Ovary (tissue), 7 donors: ENCODE measurements at regions not wholly inside any gene's neighbourhood (a gene's known extent, or its start where the extent isn't known, plus 50 kb on each side); places are given as distances from the start of the nearest gene placed in this dataset.

Source experiments
- DNase-seq, 5 donors: peaks; one replicate each; pipeline ENCODE4 v3.0.0-alpha.2; 2019 to 2020
- H3K27ac ChIP-seq, 2 donors: fragments of 200-600 bp; one replicate each; pipeline versions ENCODE4 v1.5.1 to v1.8.0; 2019 to 2022
- H3K27me3 ChIP-seq: fragments of 200-600 bp; one replicate; pipeline ENCODE4 v1.8.0; 2022
- H3K36me3 ChIP-seq: fragments of 200-600 bp; sonication (generic); one replicate; pipeline ENCODE4 v1.5.1; 2019
- H3K4me1 ChIP-seq: one replicate; pipeline ENCODE4 v1.8.1; 2013; ENCODE audit warnings: mild to moderate bottlenecking, moderate library complexity; ENCODE audit not compliant: insufficient read depth
- H3K4me3 ChIP-seq: fragments of 200-600 bp; sonication (generic); one replicate; pipeline ENCODE4 v1.5.1; 2017
- H3K9me3 ChIP-seq, 2 donors: fragments of 200-600 bp in 1 of 2; sonication (generic) in 1 of 2; one replicate each; pipeline versions ENCODE4 v1.5.1 to v1.8.1; 2013 to 2019; ENCODE audit warnings: mild to moderate bottlenecking in 1 of 2, moderate library complexity in 1 of 2
- EP300 ChIP-seq: sonication (generic); formaldehyde crosslinking; IDR thresholded peaks from one replicate; pipeline ENCODE4 v1.6.1; 2017; ENCODE audit warnings: antibody characterized with exemption
- POLR2A ChIP-seq: fragments of 450-650 bp; IDR thresholded peaks from one replicate; pipeline ENCODE4 v1.6.1; 2017; ENCODE audit warnings: antibody characterized with exemption, mild to moderate bottlenecking, moderate library complexity
- WGBS, 3 donors: extraction: QIAGEN DNeasy Blood & Tissue Kit in 1 of 3; methylation state at CpG; one replicate each; pipeline versions ENCODE4 v1.1.5 to v1.1.7; 2013 to 2017; 5-methylcytosine and 5-hydroxymethylcytosine counted together
- intact Hi-C, 4 donors: fragments of 100-400 bp; cut with DNase I; formaldehyde crosslinking; loops; one replicate each; pipeline versions ENCODE4 v1.11.0 to v1.15.1; 2022 to 2023
- TF ChIP-seq, protein P1 (sequence below), 3 donors: fragments of 450-650 bp in 2 of 3; fragments of 200-600 bp in 1 of 3; IDR thresholded peaks; one replicate each; pipeline versions ENCODE4 v1.5.1 to v1.8.0; 2016 to 2022; ENCODE audit warnings: antibody characterized with exemption in 3 of 3, mild to moderate bottlenecking in 1 of 3
- donor health status: DM: no; HTN: no; CAD: no; lungs with moderate emphysema.
- donor health status: DM: no; HTN: no; CAD: no.
- donor health status: Bipolar disorder and iron deficiency.
- donor health status: DM: no; HTN: no; CAD: no.
- donor health status: DM: yes; HTN: yes; CAD: no.

DNA sequence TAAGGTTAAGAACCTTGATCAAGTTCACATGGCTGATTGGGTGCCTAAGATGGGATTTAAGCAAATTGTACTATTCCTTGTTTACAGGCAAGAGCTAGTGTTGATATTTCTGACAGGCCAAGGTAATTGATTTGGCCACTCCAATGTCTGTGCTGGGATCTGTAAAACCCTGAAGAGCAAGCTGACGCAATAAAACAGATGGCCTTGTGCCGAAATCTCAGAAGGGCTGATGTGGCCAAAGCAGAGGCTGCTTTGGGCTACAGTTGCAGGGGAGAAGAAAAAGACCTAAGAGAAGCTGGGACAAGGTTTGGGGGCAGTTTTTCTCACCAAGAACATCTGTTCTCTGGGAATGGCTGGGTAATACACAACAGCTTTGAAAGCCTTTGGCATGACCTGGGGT is 463.2 kb upstream of the ZNF608 start:
- DNase-seq = no peak
- no peak overlapping the region for H3K4me3 ChIP-seq
- 87 to 98% (median 94%) methylated on average over 2 of the region's 2 CpGs for WGBS, 3 donors

DNA sequence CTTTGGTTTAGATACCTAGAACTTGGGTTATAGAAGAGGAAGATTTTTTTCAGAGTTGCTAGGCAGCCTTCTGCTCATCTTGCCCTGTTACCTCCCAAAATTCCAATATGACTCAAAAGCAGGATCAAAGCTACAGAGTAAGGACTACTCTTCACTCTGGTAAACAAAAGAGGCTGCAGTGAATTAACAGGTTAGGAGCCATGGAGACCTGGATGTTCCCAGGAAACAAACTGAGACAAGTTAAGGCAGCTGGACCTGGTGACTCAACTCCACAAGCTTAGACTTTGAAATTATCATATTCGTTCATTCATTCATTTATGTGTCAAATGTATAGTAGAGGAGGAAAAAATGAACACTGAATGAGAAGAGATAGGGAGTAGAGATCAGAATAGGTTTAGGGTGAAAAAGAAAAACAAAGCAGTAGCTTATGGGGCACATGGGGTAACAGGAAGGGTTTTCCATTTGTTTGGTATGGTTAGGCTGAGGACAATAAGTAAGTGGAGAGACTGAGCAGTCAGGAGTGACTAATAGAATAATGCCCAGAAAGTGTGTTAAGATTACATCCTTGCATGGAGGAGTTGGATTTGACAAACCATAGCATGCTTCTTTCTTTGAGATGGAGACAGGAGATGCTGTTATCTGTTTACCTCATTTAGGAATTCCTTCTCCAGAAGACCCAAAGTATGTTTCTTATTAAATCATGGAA is 464.0 kb upstream of the ZNF608 start:
- Histone ChIP-seq H3K27me3 (no peaks in the 10 kb centered on the region), H3K4me3 (no peak overlapping the region), H3K4me1 (no peaks in the 10 kb centered on the region), H3K9me3 (no peaks in the 10 kb centered on the region), H3K27ac (no peak overlapping the region), H3K36me3 (no peaks in the 10 kb centered on the region)
- intact Hi-C loops = no loop called here
- DNase-seq = no peak
- 92 to 98% (median 92%) methylated on average over 1 of the region's 1 CpG for WGBS, 3 donors
- TF ChIP-seq EP300 (no peak), POLR2A (no peak)
- TF ChIP-seq, protein P1, sequence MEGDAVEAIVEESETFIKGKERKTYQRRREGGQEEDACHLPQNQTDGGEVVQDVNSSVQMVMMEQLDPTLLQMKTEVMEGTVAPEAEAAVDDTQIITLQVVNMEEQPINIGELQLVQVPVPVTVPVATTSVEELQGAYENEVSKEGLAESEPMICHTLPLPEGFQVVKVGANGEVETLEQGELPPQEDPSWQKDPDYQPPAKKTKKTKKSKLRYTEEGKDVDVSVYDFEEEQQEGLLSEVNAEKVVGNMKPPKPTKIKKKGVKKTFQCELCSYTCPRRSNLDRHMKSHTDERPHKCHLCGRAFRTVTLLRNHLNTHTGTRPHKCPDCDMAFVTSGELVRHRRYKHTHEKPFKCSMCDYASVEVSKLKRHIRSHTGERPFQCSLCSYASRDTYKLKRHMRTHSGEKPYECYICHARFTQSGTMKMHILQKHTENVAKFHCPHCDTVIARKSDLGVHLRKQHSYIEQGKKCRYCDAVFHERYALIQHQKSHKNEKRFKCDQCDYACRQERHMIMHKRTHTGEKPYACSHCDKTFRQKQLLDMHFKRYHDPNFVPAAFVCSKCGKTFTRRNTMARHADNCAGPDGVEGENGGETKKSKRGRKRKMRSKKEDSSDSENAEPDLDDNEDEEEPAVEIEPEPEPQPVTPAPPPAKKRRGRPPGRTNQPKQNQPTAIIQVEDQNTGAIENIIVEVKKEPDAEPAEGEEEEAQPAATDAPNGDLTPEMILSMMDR (IDR thresholded peaks at IDR 0.05) = no peak

More for the DNA sequence above, 463.2 kb upstream of the ZNF608 start:
- Histone ChIP-seq H3K36me3 (no peaks in the 10 kb centered on the region), H3K27me3 (no peaks in the 10 kb centered on the region), H3K9me3 (no peaks in the 10 kb centered on the region), H3K27ac (no peak overlapping the region), H3K4me1 (no peaks in the 10 kb centered on the region)
- TF ChIP-seq EP300 = no peak
- TF ChIP-seq POLR2A = no peak
- TF ChIP-seq, protein P1 (IDR thresholded peaks at IDR 0.05) = no peak
- intact Hi-C loops = no loop called here

DNA sequence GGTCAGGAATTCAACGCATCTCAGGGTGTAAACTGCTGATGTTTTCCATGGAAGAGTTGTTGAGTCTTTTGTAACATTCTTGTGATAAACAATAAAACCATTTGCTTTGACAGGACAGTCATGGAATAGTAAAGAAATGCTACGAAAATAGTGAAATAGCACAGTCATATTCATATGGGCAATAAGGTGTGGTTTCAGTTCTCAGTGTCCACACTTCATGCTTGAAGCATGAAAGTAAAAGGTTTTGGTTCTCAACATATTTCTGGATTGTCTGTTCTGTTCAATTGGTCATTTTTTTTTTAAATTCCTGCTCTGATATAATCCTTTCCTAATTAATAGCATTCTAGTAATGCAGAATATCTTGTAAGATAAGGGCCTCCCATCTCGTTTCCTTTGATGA is 467.6 kb upstream of the ZNF608 start:
- 75 to 77% (median 76%) methylated on average over 3 of the region's 3 CpGs for WGBS, 3 donors
- TF ChIP-seq POLR2A (no peak), EP300 (no peak)
- TF ChIP-seq, protein P1 (IDR thresholded peaks at IDR 0.05) = no peak
- Histone ChIP-seq H3K9me3 (no peaks in the 10 kb centered on the region), H3K27me3 (no peaks in the 10 kb centered on the region), H3K4me1 (no peaks in the 10 kb centered on the region), H3K27ac (no peak overlapping the region), H3K4me3 (no peak overlapping the region), H3K36me3 (no peaks in the 10 kb centered on the region)
- no peak for DNase-seq
- intact Hi-C loops = no loop called here

DNA sequence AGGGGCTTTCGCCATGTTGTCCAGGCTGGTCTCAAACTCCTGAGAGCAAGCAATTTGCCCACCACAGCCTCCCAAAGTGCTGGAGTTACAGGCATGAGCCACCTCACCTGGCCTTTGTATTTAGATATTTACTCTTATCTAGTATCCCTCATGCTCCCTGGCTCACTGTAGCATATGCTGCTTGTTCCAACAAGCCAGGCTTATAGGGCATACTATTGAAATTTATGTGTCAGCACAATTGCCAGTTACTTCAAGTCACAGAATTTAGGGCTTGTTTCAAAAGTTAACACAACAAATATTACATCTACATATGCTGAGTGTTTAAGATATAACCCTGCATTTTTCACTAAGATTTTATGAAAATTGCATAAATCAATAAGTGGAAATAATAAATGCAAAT is 469.2 kb upstream of the ZNF608 start:
- WGBS, 3 donors = 90 to 100% (median 96%) methylated on average over 1 of the region's 1 CpG
- Histone ChIP-seq H3K4me3 (no peak overlapping the region), H3K36me3 (no peaks in the 10 kb centered on the region), H3K27me3 (no peaks in the 10 kb centered on the region), H3K4me1 (no peaks in the 10 kb centered on the region), H3K9me3 (no peaks in the 10 kb centered on the region), H3K27ac (no peak overlapping the region)
- DNase-seq = no peak
- intact Hi-C loops = no loop called here
- TF ChIP-seq, protein P1 (IDR thresholded peaks at IDR 0.05) = no peak
- TF ChIP-seq EP300 (no peak), POLR2A (no peak)
